Transverse colon (tissue), 4 donors: ENCODE measurements at regions not wholly inside any gene's neighbourhood (a gene's known extent, or its start where the extent isn't known, plus 50 kb on each side); places are given as distances from the start of the nearest gene placed in this dataset.

Experiments
- DNase-seq: peaks from one replicate; pipeline ENCODE4 v3.0.0-alpha.2; 2019
- H3K27ac ChIP-seq, 4 donors: fragments of 200-600 bp; sonication (generic); 2 replicates each; pipeline ENCODE4 v1.5.1; 2016 to 2018; ENCODE audit warnings: inconsistent platforms in 4 of 4
- H3K27me3 ChIP-seq: fragments of 200-600 bp; sonication (generic); 2 replicates; pipeline ENCODE4 v1.5.1; 2017; ENCODE audit warnings: inconsistent platforms
- H3K36me3 ChIP-seq, 4 donors: fragments of 200-600 bp; sonication (generic); 2 replicates each; pipeline ENCODE4 v1.5.1; 2017 to 2019; ENCODE audit warnings: inconsistent platforms in 4 of 4
- H3K4me1 ChIP-seq, 4 donors: fragments of 200-600 bp; sonication (generic); 2 replicates each; pipeline ENCODE4 v1.5.1; 2017 to 2020; ENCODE audit warnings: inconsistent platforms in 4 of 4
- H3K4me3 ChIP-seq, 4 donors: fragments of 200-600 bp; sonication (generic); 1 replicate in 1 of 4; 2 replicates in 3 of 4; pipeline versions ENCODE4 v1.5.1 to v1.6.1; 2017 to 2019; ENCODE audit warnings: inconsistent platforms in 4 of 4
- H3K9me3 ChIP-seq, 2 donors: fragments of 200-600 bp; sonication (generic); 2 replicates each; pipeline ENCODE4 v1.5.1; 2017 to 2019; ENCODE audit warnings: inconsistent platforms in 2 of 2
- CTCF ChIP-seq, 5 experiments: fragments of 200-600 bp in 3 of 5; fragments of 450-650 bp in 2 of 5; sonication (generic) in 3 of 5; IDR thresholded peaks; 1 replicate in 2 of 5; 2 replicates in 3 of 5; pipeline ENCODE4 v1.5.1; 2016 to 2017; ENCODE audit warnings: antibody characterized with exemption in 5 of 5, inconsistent platforms in 3 of 5, mild to moderate bottlenecking in 2 of 5, moderate library complexity in 1 of 5
- EP300 ChIP-seq: sonication (generic); formaldehyde crosslinking; IDR thresholded peaks from one replicate; pipeline ENCODE4 v1.6.1; 2017; ENCODE audit warnings: antibody characterized with exemption, low read depth
- POLR2A ChIP-seq: fragments of 450-650 bp; IDR thresholded peaks from one replicate; pipeline ENCODE4 v1.6.1; 2016; ENCODE audit warnings: antibody characterized with exemption, mild to moderate bottlenecking, moderate library complexity
- POLR2AphosphoS5 ChIP-seq, 3 donors: sonication (generic); formaldehyde crosslinking; IDR thresholded peaks; one replicate each; pipeline ENCODE4 v1.6.1; 2016; ENCODE audit warnings: antibody characterized with exemption in 3 of 3
- WGBS, 2 donors: methylation state at CpG; one replicate each; pipeline ENCODE4 v1.1.5; 2018; ENCODE audit warnings: low coverage in 1 of 2; 5-methylcytosine and 5-hydroxymethylcytosine counted together
- in situ Hi-C, 4 donors: fragments of 200-750 bp; cut with MboI; loops; one replicate each; pipeline versions ENCODE4 v1.15.0 to v1.15.1; 2017; ENCODE audit warnings: low sequenced_read_pairs in 3 of 4, low pct_ligation_motif_present in 1 of 4, low pct_unique_long_range_greater_than_20kb in 1 of 4
- intact Hi-C: fragments of 100-400 bp; cut with DNase I; formaldehyde crosslinking; loops from one replicate; pipeline ENCODE4 v1.15.1; 2023; ENCODE audit warnings: low total_unique reads

- Histone ChIP-seq H3K36me3 (no peaks in the 10 kb centered on the region), H3K9me3 (no peaks in the 10 kb centered on the region), H3K27ac (peak overlapping the region; percentile 59 to 77 (median 72)), H3K27me3 (no peaks in the 10 kb centered on the region), H3K4me3 (no peak overlapping the region), H3K4me1 (peaks cover 5 to 30% (median 12%) of the 10 kb centered on the region in 4 donors)
- intact Hi-C loops (no loop called here), in situ Hi-C loops (loop anchor here in 1 of 4 donors (5.0 kb wide), 1 partner anchor 418 kb away; the partner anchor contains the start of gene PRIM2)
- no peak for DNase-seq
- WGBS, 2 donors = 47 to 50% methylated on average over 1 of the region's 1 CpG
- TF ChIP-seq POLR2A = no peak
- TF ChIP-seq EP300 = no peak
Measured at GRCh38 chr6:56899311-56899710, 55.6 kb upstream of the BEND6 start.

DNA sequence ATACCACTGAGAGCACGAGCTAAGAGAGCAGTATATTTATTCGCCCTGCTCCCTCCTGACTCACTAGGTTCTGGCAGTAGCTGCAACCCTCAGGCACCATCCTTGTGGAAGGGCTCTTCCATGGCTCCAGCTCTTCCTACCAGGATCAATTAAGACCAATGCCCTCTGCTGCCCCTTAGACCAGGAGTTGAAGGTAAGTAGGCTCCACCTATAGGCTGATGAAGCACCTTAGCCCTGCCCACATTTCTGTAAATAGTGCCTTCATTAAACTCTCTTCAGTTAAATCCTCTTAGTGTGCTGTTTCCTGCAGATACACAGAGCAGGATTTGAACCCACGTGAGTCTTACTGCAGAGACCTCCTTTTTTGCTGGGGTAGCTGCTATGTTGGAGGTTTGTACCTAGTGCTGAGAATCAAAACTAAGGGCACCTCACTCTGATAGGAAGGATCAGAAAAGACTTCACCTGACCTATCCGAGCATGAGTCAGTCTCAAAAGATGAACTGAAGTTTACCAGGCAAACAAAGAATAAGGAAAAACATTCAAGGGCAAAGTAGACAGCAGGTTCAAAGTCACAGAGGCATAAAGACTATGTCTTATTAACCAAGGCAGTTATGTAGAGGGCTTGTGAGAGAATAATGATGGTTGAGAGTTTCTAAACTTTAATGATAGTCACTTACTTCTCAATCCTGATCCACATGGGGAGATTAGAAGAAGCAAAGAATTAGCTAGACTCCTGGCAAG is 56.9 kb upstream of the BEND6 start:
- intact Hi-C loops (no loop called here), in situ Hi-C loops (loop anchor here in 1 of 4 donors (5.0 kb wide), 1 partner anchor 419 kb away; the partner anchor contains the start of gene PRIM2)
- no peaks in the 10 kb centered on the region for H3K9me3 ChIP-seq
- H3K27ac ChIP-seq = peak overlapping the region; percentile 20 to 77 (median 72)
- WGBS, 2 donors = 60 to 71% methylated on average over 1 to 4 of the region's 4 CpGs
- no peak overlapping the region for H3K4me3 ChIP-seq
- no peak for DNase-seq
- H3K4me1 ChIP-seq = peaks cover 5 to 29% (median 12%) of the 10 kb centered on the region in 4 donors
- no peaks in the 10 kb centered on the region for H3K36me3 ChIP-seq
- no peaks in the 10 kb centered on the region for H3K27me3 ChIP-seq
- TF ChIP-seq CTCF (IDR thresholded peaks at IDR 0.05) = no peak
- peak in 1 of 3 donors; percentile 31 for TF ChIP-seq POLR2AphosphoS5 (IDR thresholded peaks at IDR 0.05)
- TF ChIP-seq POLR2A = no peak

- peak overlapping the region in 1 of 4 donors; percentile 59 for H3K27ac ChIP-seq
- TF ChIP-seq POLR2AphosphoS5 (IDR thresholded peaks at IDR 0.05) = no peak
- no peak for TF ChIP-seq CTCF (IDR thresholded peaks at IDR 0.05)
- 83% methylated on average over 2 of the region's 2 CpGs; no CpG with 5 or more reads in 1 of the 2 donors for WGBS, 2 donors
- intact Hi-C loops (no loop called here), in situ Hi-C loops (no loop called here)
- peaks cover 0 to 5% (median 2%) of the 10 kb centered on the region in 4 donors for H3K4me1 ChIP-seq
- H3K4me3 ChIP-seq = no peak overlapping the region
- H3K9me3 ChIP-seq = no peaks in the 10 kb centered on the region
- H3K27me3 ChIP-seq = no peaks in the 10 kb centered on the region
- no peaks in the 10 kb centered on the region for H3K36me3 ChIP-seq
- DNase-seq = no peak
Measured at GRCh38 chr6:56891754-56892153, 63.2 kb upstream of the BEND6 start.

GRCh38 chr6:56890683-56891429 is 64.1 kb upstream of the BEND6 start:
- TF ChIP-seq CTCF (IDR thresholded peaks at IDR 0.05) = no peak
- TF ChIP-seq EP300 = no peak
- no peak for TF ChIP-seq POLR2A
- TF ChIP-seq POLR2AphosphoS5 (IDR thresholded peaks at IDR 0.05) = no peak
- 58 to 79% methylated on average over 6 to 8 of the region's 8 CpGs for WGBS, 2 donors
- Histone ChIP-seq H3K4me3 (no peak overlapping the region), H3K9me3 (no peaks in the 10 kb centered on the region), H3K27ac (peak overlapping the region; percentile 40 to 59 (median 45)), H3K4me1 (peaks cover 0 to 5% (median 2%) of the 10 kb centered on the region in 4 donors), H3K36me3 (no peaks in the 10 kb centered on the region), H3K27me3 (no peaks in the 10 kb centered on the region)
- DNase-seq = no peak
- intact Hi-C loops (no loop called here), in situ Hi-C loops (no loop called here)
